AG04450 (cell line): ENCODE measurements at regions not wholly inside any gene's neighbourhood (a gene's known extent, or its start where the extent isn't known, plus 50 kb on each side); places are given as distances from the start of the nearest gene placed in this dataset.

ENCODE experiments used
- CTCF ChIA-PET: fragments of 300-600, 350-600 bp; formaldehyde crosslinking; extraction: SDS; loops from one replicate; lab custom pipeline; 2022; ENCODE audit warnings: antibody characterized with exemption, inconsistent platforms; lab: Charles Lee
- POLR2A ChIA-PET: fragments of 350-600 bp; formaldehyde crosslinking; extraction: SDS; loops from one replicate; lab custom pipeline; 2021; ENCODE audit warnings: antibody characterized with exemption, inconsistent platforms; lab: Yijun Ruan, JAX
- DNase-seq: peaks from one replicate; pipeline ENCODE4 v3.0.0-alpha.2; 2011; ENCODE audit warnings: low read depth, low spot score
- H3K27ac ChIP-seq: one replicate; pipeline ENCODE4 v1.5.1; 2012; ENCODE audit warnings: low read depth, low read length, control low read depth
- H3K27me3 ChIP-seq: one replicate; pipeline ENCODE4 v1.6.0; 2012; ENCODE audit warnings: low read length; ENCODE audit not compliant: control insufficient read depth, insufficient read depth
- H3K4me3 ChIP-seq: 2 replicates; pipeline ENCODE4 v1.5.1; 2011; ENCODE audit warnings: mild to moderate bottlenecking, low read depth, low read length, control low read depth
- H3K9me3 ChIP-seq: 2 replicates; pipeline ENCODE4 v1.5.1; 2012; ENCODE audit warnings: low read length; ENCODE audit not compliant: control insufficient read depth, insufficient read depth
- TF ChIP-seq, protein P1 (sequence below): IDR thresholded peaks from 2 replicates; pipeline ENCODE4 v1.5.1; 2011; ENCODE audit warnings: low read depth, low read length, control low read depth, inconsistent platforms

- DNase-seq: no peak
- ChIA-PET POLR2A (no interaction called here), CTCF (interaction anchor here (0.7 kb wide), 1 partner anchor 966 kb away, joined by 3 read pairs; no protein-coding TSS in a partner anchor)
- no peak overlapping the region for H3K4me3 ChIP-seq
- TF ChIP-seq, protein P1, sequence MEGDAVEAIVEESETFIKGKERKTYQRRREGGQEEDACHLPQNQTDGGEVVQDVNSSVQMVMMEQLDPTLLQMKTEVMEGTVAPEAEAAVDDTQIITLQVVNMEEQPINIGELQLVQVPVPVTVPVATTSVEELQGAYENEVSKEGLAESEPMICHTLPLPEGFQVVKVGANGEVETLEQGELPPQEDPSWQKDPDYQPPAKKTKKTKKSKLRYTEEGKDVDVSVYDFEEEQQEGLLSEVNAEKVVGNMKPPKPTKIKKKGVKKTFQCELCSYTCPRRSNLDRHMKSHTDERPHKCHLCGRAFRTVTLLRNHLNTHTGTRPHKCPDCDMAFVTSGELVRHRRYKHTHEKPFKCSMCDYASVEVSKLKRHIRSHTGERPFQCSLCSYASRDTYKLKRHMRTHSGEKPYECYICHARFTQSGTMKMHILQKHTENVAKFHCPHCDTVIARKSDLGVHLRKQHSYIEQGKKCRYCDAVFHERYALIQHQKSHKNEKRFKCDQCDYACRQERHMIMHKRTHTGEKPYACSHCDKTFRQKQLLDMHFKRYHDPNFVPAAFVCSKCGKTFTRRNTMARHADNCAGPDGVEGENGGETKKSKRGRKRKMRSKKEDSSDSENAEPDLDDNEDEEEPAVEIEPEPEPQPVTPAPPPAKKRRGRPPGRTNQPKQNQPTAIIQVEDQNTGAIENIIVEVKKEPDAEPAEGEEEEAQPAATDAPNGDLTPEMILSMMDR: no peak
- no peak overlapping the region for H3K27ac ChIP-seq
- peaks cover 15% of the 10 kb centered on the region for H3K9me3 ChIP-seq
- peaks cover 3% of the 10 kb centered on the region for H3K27me3 ChIP-seq
Measured at GRCh38 chr2:2657121-2657962, 326.3 kb upstream of the MYT1L start.

DNA sequence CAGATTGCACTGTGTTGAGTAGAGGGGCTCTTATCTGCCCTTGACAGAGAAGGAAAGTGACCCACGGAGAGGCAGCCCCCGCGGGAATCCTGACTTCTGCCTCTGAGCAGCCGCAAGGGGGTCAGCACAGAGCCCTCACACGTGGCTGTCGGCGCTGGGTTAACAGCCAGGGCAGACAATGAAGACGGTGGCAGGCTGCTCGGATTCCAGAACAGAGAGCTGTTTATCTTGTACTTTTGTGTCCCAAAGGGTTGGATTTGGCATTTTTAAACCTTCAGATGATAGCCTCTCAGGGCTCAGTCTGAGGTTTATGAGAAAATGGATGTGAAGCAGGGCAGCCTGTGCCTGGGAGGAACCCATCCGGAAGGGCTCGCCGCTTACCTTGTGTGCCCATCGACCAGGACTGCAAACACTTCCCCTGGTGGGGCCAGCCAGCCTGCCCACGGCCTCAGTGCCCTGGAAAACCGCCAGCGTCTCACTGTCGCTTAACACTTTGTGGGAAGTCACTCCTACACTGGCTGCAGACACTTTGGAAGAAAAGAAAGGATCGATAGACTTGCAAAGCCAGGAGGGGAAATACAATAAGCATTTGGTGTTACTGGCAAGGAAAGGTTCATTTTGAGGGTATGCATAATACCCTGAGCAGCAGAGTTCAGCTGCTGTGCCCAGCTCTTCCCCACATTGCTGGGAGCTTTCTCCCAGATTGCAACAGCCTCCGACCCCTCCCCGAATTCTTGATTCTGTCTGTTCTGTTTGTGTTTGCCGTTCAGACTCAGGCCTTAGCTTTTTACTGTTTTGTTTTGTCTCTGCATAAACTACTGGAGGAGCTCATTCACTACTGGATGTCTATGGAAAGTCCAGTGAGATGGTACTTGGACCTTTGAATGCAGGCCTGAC, 325.3 kb upstream of the MYT1L start:
- Histone ChIP-seq H3K9me3 (peaks cover 5% of the 10 kb centered on the region), H3K4me3 (no peak overlapping the region), H3K27ac (no peak overlapping the region), H3K27me3 (peaks cover 3% of the 10 kb centered on the region)
- no peak for DNase-seq
- TF ChIP-seq, protein P1: no peak
- ChIA-PET CTCF (interaction anchor here (0.7 kb wide), 1 partner anchor 965 kb away, joined by 3 read pairs; no protein-coding TSS in a partner anchor), POLR2A (no interaction called here)

DNA sequence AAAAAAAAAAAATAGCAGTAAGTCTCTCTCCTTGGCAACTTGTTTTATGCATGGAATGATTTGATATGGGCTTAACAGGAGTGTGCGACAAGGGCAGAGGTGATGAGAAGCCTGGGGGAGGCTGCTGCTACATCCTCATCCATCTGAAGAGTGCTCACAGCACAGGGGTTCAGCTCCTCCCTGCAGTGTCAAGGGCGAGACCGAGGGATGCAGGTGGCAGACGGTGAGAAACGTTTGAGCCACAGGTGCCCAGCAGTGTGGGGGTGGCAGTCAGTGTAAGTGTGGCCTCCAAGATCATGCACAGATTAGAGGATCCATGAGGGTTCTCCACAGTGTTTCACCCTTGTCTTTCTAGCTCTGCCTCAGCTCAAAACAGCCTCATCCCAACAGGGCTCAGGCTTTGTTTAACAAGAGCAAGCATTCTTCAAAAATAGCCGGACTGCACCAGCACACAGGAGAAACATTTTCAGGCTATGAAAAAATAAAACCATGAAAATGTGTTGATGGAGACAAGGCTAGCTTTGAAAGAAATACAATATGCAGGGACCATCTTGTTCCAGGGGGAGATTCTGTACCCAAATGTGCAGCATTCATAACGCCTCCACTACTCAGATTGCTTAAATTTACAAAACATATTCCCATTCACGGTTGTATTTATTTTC, 324.5 kb upstream of the MYT1L start:
- TF ChIP-seq, protein P1: no peak
- ChIA-PET POLR2A (no interaction called here), CTCF (no interaction called here)
- no peak for DNase-seq
- Histone ChIP-seq H3K27ac (no peak overlapping the region), H3K4me3 (no peak overlapping the region), H3K27me3 (peaks cover 3% of the 10 kb centered on the region), H3K9me3 (peaks cover 11% of the 10 kb centered on the region; the same call in 1 of the 2 replicates)

- POLR2A ChIA-PET: no interaction called here
Measured at GRCh38 chr2:2653231-2653630, 322.2 kb upstream of the MYT1L start.

More at GRCh38 chr2:2653231-2653630, 322.2 kb upstream of the MYT1L start:
- TF ChIP-seq, protein P1: no peak
- Histone ChIP-seq H3K4me3 (no peak overlapping the region), H3K27ac (no peak overlapping the region), H3K27me3 (peaks cover 3% of the 10 kb centered on the region), H3K9me3 (peaks cover 25% of the 10 kb centered on the region)
- no peak for DNase-seq
- CTCF ChIA-PET: no interaction called here
